NT2/D1 (cell line): ENCODE measurements at regions not wholly inside any gene's neighbourhood (a gene's known extent, or its start where the extent isn't known, plus 50 kb on each side); places are given as distances from the start of the nearest gene placed in this dataset.
"Not testable (repeated sequence)": the region's sequence is repeated elsewhere in the genome, so short reads cannot be mapped to it uniquely, and the experiment has no call there.

Experiments used
- SUZ12 ChIP-seq: IDR thresholded peaks from 2 replicates; pipeline ENCODE4 v1.6.1; 2011; ENCODE audit not compliant: insufficient read length, insufficient read depth; ENCODE audit errors: extremely low read depth
- YY1 ChIP-seq: IDR thresholded peaks from 2 replicates; pipeline ENCODE4 v1.6.1; 2011; ENCODE audit not compliant: insufficient read length, insufficient read depth
- ZNF274 ChIP-seq: IDR thresholded peaks from 2 replicates; pipeline ENCODE4 v1.6.1; 2011; ENCODE audit warnings: mild to moderate bottlenecking, low read depth, low read length

GRCh38 chr20:30497191-30497590 is 760.3 kb upstream of the DEFB115 start:
- TF ChIP-seq YY1, ZNF274, SUZ12: not testable (repeated sequence)
